Smooth muscle cell (in vitro differentiated cells): ENCODE measurements at regions not wholly inside any gene's neighbourhood (a gene's known extent, or its start where the extent isn't known, plus 50 kb on each side); places are given as distances from the start of the nearest gene placed in this dataset.

Source experiments
- DNase-seq: peaks from one replicate; lab custom pipeline; 2025; ENCODE audit not compliant: unreplicated experiment; lab: John Stamatoyannopoulos, UW
- H2AFZ ChIP-seq: fragments of 200-600 bp; sonication (generic); 2 replicates; pipeline ENCODE4 v1.6.0; 2016; ENCODE audit warnings: antibody characterized with exemption, low read depth, mild to moderate bottlenecking
- H3F3A ChIP-seq: fragments of 200-600 bp; sonication (generic); 2 replicates; pipeline ENCODE4 v1.6.0; 2017; ENCODE audit warnings: antibody characterized with exemption, low read depth
- H3K27ac ChIP-seq: fragments of 200-600 bp; sonication (generic); 2 replicates; pipeline ENCODE4 v1.5.1; 2016; ENCODE audit warnings: low read depth, mild to moderate bottlenecking
- H3K27me3 ChIP-seq: fragments of 200-600 bp; sonication (generic); 2 replicates; pipeline ENCODE4 v1.6.1; 2016; ENCODE audit warnings: low read depth, mild to moderate bottlenecking
- H3K36me3 ChIP-seq: fragments of 200-600 bp; sonication (generic); 2 replicates; pipeline ENCODE4 v1.5.1; 2016; ENCODE audit warnings: low read depth
- H3K4me1 ChIP-seq: fragments of 200-600 bp; sonication (generic); 2 replicates; pipeline ENCODE4 v1.5.1; 2016; ENCODE audit warnings: low read depth
- H3K4me2 ChIP-seq: fragments of 200-600 bp; sonication (generic); 2 replicates; pipeline ENCODE4 v1.6.0; 2016; ENCODE audit warnings: mild to moderate bottlenecking
- H3K4me3 ChIP-seq: fragments of 200-600 bp; sonication (generic); 2 replicates; pipeline ENCODE4 v1.5.1; 2016; ENCODE audit warnings: mild to moderate bottlenecking
- H3K79me2 ChIP-seq: fragments of 200-600 bp; sonication (generic); 2 replicates; pipeline ENCODE4 v1.6.0; 2016; ENCODE audit warnings: low read depth, mild to moderate bottlenecking
- H3K9ac ChIP-seq: fragments of 200-600 bp; sonication (generic); 2 replicates; pipeline ENCODE4 v1.6.0; 2016; ENCODE audit warnings: low read depth
- H3K9me3 ChIP-seq: fragments of 200-600 bp; sonication (generic); replicated peaks from 2 replicates; pipeline ENCODE4 v1.5.1; 2016; ENCODE audit warnings: low read depth
- H4K20me1 ChIP-seq: fragments of 200-600 bp; sonication (generic); 2 replicates; pipeline ENCODE4 v1.6.0; 2016; ENCODE audit warnings: low read depth
- CTCF ChIP-seq: fragments of 200-600 bp; sonication (generic); IDR thresholded peaks from 2 replicates; pipeline ENCODE4 v1.5.1; 2017; ENCODE audit warnings: borderline replicate concordance, mild to moderate bottlenecking, antibody characterized with exemption; ENCODE audit not compliant: insufficient read depth, poor library complexity, severe bottlenecking
- WGBS: methylation state at CpG from one replicate; pipeline ENCODE4 v1.1.7; 2016; ENCODE audit warnings: low lambda C conversion rate; 5-methylcytosine and 5-hydroxymethylcytosine counted together

GRCh38 chr4:31160146-31160545, 440.0 kb downstream of the PCDH7 start:
- Histone ChIP-seq H3K27ac (no peak overlapping the region), H3F3A (no peaks in the 10 kb centered on the region), H3K4me1 (no peaks in the 10 kb centered on the region), H4K20me1 (no peaks in the 10 kb centered on the region), H3K4me2 (no peak overlapping the region), H3K79me2 (no peaks in the 10 kb centered on the region), H3K9me3 (no peaks in the 10 kb centered on the region), H3K9ac (no peak overlapping the region), H3K4me3 (no peak overlapping the region), H2AFZ (no peak overlapping the region), H3K36me3 (no peaks in the 10 kb centered on the region), H3K27me3 (no peaks in the 10 kb centered on the region)
- WGBS: 62% methylated on average over 3 of the region's 3 CpGs
- TF ChIP-seq CTCF: no peak
- no peak for DNase-seq

GRCh38 chr4:31169846-31170245, 449.7 kb downstream of the PCDH7 start:
- Histone ChIP-seq H4K20me1 (no peaks in the 10 kb centered on the region), H3K27me3 (no peaks in the 10 kb centered on the region), H3F3A (no peaks in the 10 kb centered on the region), H3K9ac (no peak overlapping the region), H3K4me1 (peaks cover 5% of the 10 kb centered on the region), H3K36me3 (no peaks in the 10 kb centered on the region), H3K4me3 (no peak overlapping the region), H3K9me3 (no peaks in the 10 kb centered on the region), H3K4me2 (no peak overlapping the region), H2AFZ (no peak overlapping the region), H3K27ac (no peak overlapping the region), H3K79me2 (no peaks in the 10 kb centered on the region)
- 65% methylated on average over 5 of the region's 5 CpGs for WGBS
- no peak for TF ChIP-seq CTCF
- no peak for DNase-seq

GRCh38 chr4:31171362-31171761, 451.2 kb downstream of the PCDH7 start:
- Histone ChIP-seq H4K20me1 (no peaks in the 10 kb centered on the region), H2AFZ (no peak overlapping the region), H3K27ac (no peak overlapping the region), H3K4me3 (no peak overlapping the region), H3K4me2 (no peak overlapping the region), H3F3A (no peaks in the 10 kb centered on the region), H3K36me3 (no peaks in the 10 kb centered on the region), H3K9ac (no peak overlapping the region), H3K79me2 (no peaks in the 10 kb centered on the region), H3K9me3 (no peaks in the 10 kb centered on the region), H3K4me1 (peaks cover 5% of the 10 kb centered on the region), H3K27me3 (no peaks in the 10 kb centered on the region)
- no peak for TF ChIP-seq CTCF
- 92% methylated on average over 4 of the region's 4 CpGs for WGBS
- DNase-seq: no peak

- H3K79me2 ChIP-seq: no peaks in the 10 kb centered on the region
- no peak overlapping the region for H3K4me2 ChIP-seq
- no peak overlapping the region for H3K4me3 ChIP-seq
- no peak for DNase-seq
- no peaks in the 10 kb centered on the region for H3K4me1 ChIP-seq
- H3K9me3 ChIP-seq: no peaks in the 10 kb centered on the region
- no peaks in the 10 kb centered on the region for H4K20me1 ChIP-seq
- no peak overlapping the region for H2AFZ ChIP-seq
- H3K27ac ChIP-seq: no peak overlapping the region
- no peak overlapping the region for H3K9ac ChIP-seq
- no peaks in the 10 kb centered on the region for H3K36me3 ChIP-seq
- no peak for TF ChIP-seq CTCF
- 91% methylated on average over 5 of the region's 5 CpGs for WGBS
- no peaks in the 10 kb centered on the region for H3F3A ChIP-seq
- no peaks in the 10 kb centered on the region for H3K27me3 ChIP-seq
Measured at GRCh38 chr4:31175242-31175910, 455.2 kb downstream of the PCDH7 start.
